ENCODE measurements at regions not wholly inside any gene's neighbourhood (a gene's known extent, or its start where the extent isn't known, plus 50 kb on each side); places are given as distances from the start of the nearest gene placed in this dataset.

DNA sequence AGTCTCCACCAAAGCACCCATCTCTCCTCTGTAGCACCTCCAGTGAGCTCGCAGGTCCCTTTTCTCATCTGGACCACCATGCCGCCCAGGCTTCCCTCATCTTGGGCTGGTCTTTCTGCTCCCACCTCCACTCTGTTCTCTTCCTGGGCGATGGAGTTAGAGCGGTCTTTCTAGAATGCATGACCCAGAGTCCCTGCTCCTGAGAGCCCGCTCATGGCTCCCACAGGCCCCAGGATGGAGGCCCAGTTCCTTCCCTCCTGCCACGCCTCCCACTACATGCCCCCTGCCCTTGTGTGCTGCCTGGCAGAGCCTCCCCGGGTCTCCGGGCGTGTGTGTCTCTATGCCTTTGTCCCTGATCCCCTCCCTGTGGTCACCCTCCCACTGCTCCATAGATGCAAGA lies 100.7 kb upstream of the RTL1 start:
- no peak for DNase-seq

DNA sequence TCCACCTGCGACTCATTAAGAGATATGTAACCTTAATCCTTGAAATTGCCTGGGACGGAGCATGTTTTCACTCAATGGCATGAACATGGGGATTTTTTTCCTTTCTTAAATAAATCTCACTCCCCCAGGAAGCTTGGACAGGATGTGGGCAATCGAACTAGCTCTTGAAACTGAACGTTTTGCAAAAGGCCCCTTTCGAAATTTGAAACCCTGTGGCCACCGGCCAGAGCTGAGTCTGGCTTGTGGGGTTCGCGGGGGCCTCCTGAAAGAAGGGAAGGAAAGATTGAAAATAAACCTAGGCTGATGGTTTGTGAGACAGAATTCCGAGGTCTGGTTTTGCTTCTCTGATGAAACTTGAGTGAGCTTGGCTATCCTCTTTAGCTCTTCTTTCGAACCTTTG lies 101.4 kb upstream of the RTL1 start:
- no peak for DNase-seq

DNA sequence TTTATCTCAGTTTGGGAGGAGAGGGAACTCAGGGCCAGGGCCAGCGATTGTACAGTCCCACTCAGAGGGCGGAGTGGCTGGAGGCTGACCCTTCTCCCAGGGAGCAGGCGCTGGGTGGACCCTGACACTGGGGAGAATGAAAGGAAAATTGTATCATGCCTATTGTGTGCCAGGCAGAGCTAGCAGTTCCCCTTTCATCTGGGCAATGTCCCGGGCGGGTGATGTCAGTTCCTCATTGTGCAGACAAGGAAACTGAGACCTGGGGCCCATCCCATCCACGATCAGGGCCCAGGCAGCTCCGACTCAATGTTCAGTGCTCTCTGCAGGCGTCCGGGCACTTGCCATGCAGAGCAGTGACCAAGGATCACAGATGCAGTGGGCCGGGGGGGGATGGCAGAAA lies 101.9 kb upstream of the RTL1 start:
- no peak for DNase-seq

DNA sequence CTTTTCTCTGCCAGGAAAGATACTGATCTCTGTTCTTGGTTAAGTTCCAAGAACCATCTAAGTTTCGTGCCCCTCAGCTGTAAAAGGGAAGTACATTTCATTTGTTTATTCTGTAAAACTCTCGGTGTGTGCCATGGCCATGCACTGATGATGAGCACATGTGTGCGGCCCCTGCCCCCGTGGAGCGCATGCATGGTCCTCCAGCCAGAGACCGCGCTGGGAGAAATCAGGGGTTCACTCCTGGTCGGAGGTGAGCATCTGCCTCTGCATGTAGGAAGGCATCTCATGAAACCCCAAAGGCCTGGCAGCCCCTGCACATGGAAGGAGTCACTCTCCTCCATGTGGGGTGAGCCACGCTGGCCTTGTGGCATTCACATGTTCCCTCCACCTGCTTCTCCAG lies 102.5 kb upstream of the RTL1 start:
- no peak for DNase-seq

DNA sequence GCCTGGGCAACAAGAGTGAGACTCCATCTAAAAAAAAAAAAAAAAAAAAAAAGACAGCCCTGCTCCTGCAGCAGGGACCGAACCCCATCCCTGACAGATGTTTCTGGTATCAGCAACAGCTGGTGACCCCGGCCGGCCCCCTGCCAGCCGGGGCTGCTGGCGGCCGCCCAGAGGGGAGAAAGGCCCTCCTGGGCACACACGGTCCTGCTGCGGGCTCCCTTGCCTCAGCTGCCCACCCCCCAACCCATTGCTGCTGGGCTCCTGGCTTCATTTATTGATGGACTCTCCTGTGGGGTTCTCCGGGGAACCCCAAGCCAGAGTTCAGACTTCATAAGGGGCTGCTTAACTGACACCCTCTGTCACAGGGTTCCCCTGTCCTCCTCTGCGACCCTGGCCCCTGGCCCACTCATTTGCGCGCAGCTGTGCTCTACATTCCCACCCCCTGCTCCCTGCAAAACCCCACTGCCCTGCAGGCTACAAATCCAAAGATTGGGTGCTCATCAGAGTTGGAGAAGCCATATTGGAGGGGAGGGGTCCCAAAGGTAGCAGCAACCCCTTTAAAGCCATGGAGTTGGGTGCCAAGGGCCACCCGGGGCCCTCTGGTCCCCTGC lies 103.6 kb upstream of the RTL1 start:
- no peak for DNase-seq

DNA sequence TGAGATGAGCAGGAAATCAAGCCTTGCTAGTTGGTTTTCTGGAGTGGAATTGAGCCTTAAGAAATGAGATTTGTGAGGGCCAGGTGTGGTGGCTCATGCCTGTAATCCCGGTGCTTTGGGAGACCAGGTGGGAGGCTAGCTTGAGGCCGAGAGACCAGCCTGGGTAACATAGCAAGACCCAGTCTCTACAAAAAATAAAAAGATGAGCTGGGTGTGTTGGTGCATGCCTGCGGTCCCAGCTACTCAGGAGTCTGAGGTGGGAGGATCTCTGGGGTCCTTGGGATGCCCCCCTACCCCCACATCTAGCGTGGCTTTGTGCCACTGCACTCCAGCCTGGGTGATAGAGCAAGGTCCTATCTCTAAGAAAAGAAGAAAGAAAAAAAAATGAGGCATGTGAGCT lies 104.2 kb upstream of the RTL1 start:
- DNase-seq, result no peak

DNA sequence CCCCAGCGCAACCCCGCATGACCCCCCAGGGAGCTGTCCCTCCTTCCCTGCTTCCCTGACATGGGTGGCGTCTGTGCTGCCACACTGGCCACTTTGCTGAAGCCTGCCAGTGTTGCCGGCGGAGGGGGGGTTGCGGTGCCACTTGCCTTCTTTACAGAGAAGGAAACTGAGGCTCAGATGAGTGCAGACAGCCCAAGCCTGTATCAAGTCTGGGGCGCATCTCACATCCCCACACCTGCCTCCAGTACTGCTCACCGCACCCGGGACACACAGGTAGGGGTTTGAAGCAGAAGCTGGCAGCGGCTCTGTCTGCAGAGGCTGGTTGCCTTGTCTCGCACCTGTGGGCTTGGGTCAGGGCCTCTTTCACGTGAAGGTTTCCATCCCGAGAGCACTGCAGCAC lies 104.7 kb upstream of the RTL1 start:
- DNase-seq, result no peak

DNA sequence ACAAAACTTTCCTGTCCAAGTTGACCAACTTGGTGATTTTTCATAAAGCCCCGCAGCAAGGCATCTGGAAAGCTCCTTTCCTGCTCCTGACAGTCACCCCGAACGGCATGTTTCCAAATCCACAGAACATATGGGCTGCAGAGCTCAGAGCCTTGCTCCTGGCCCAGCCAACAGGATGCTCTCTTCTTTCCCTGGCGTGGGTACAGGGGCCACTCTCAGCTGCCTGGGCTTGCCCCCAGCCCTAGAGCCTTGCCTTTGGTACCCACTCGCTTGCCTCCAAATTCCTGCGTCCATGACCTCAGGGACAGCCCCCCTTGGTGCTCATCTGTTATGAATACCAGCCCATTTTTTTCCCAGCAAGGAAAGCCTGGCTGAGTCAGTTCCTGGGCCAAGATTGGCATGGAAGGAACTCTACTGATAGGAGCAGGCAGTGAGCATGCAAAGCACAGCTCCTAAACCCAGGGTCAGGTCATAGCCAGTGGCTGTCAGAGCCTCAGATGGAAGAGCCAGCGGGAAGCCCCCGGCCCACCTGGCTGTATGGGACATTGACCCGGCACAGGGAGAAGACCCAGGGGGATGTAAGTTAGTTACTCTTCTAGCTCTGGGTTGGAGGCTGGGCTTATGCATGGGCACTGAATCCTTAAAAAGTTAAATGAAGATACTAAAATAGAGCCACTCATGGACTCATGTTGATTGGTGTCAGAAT lies 105.3 kb upstream of the RTL1 start:
- DNase-seq, result no peak

DNA sequence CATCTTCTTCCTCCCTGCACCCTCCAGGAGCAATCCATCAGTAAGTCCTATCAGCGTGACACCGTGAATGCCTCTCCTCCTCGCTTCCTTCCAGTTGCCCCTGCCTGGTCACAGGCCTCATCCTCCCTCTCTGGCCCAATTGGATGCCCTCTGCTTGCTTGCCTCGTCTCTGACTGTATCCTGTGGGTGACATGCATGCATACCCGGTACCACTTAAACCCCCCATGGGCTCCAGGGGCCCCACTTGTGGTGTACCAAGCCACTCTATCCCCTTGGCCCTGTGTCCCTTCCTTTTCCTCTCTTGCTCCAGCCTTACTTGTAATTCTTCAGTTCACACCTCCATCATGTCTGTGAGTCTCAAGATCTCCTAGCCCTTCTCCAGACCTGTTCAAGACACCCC lies 106.0 kb upstream of the RTL1 start:
- DNase-seq, result no peak

DNA sequence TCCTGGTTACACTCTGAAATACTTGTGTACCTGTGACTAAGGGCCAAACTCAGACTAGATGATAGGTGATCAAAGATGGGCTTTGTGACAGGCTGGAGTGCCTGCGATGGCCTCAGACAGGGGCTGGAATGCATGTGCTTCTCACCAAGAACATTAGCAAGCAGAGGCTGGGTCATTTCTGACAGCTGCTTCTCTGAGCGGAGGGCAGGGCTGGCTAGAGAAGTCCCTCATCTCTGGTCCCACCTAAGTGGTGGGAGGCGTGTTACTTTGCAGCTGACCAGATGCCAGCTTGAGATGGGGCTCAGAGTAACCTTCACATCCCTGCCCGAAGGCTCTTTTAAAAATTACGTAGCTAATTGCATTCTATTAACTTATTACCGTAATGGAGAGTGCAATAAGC lies 106.8 kb upstream of the RTL1 start:
- no peak for DNase-seq

DNA sequence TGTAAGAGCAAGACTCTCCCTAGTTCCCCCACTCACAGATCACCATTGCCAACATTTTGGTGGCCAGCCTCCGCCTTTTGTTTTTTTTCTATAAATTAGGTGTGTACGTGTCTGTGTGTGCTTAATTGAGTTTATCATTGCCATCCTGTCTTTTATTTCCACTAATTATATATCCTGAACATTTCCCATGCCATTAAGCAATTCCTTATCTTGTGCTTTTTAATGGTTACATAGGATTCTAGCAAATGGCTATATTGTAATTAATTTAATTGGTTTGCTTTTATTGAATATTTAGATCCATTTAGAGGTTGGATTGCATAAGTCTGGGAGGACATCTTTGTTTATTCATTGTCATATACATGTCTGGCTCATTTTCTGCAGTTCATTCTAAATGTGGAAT lies 107.3 kb upstream of the RTL1 start:
- DNase-seq, result no peak

DNA sequence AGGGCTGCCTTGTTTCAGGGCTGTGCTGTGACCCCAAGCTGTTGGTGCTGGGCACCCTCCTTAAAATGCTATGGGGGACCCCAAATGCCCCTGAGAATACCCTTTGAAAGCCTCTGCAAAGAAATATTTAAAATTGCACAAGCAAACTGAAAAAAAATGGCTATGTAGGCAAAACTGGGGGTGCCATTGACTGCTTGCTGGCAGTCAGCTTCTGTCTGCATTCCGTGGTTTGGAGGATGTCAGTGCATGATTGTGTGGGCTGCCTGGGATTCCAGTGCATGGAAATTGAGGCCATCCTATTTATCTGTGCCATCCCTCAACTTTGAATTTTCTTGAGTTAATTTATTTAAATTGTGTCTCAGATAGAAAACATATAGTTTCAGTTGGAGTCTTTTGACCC lies 113.7 kb upstream of the RTL1 start:
- DNase-seq, result peak; percentile 18

DNA sequence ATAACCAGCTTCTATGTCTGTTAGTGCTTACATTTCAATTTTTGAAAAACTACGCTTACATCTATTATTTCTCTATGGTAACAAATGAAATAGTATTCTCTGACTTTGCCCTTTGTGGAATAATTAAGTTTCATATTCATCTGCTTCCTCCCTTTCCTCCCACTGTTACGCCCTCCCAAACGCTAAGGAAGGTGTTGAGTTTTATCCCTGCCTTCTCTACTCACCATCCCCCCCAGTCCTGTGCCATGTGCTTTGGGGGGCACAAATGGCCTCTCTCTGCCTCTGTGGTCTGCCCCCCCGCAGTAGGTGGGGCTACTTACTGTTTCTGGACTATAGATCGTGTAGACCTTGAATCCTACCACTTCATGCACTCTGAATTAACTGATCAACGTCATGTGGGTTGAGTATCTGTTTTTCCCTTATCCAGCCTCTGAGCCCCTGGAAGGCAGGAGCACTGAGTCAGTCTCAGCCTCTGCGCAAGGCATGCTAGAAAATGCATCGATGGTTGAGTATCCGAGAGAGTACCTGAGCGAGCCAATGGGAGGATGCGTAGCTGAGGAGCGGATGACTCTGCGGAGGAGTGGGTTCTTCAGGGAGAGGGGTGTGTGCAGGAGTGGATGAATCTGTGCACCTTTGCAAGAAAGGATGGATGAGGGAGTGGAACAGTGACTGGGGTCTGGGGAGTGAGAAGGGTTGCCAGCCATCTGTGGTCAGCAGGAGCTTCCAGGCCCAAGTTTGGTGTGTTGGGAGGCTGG lies 114.5 kb upstream of the RTL1 start:
- no peak for DNase-seq

DNA sequence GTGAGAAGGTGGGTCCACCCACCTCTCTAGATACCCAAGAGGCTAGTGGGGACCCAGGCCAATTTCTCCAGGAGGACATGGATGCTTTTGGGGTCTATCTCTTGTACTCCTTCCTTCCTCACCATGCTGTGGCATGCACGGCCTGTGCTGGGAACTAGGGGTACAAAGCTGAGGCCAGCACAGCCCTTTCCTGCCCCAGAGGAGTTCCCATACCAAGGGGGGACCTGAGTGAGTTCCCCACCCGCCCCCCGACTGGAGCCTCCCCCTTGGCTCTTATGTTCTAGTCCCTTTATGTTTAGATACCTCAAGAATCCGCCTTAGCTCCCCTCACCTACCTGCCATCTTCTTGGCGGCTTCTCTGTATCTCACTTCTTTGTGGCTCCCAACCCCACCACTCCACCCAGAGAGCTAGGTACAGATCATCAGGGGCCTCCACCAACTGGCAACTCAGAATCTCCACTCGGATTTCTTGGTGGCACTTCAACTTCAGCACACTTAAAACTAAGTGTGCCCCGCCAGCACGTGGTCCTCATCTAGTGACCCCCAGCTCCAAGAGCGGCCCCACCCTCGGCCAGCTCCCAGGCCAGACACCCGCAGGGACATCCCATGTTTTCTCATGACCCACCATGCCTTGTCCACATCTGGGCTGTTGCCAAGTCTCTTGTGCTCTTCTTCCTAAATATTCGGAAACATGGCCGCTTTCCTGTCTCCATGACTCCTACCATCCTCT lies 115.2 kb upstream of the RTL1 start:
- DNase-seq, result no peak

DNA sequence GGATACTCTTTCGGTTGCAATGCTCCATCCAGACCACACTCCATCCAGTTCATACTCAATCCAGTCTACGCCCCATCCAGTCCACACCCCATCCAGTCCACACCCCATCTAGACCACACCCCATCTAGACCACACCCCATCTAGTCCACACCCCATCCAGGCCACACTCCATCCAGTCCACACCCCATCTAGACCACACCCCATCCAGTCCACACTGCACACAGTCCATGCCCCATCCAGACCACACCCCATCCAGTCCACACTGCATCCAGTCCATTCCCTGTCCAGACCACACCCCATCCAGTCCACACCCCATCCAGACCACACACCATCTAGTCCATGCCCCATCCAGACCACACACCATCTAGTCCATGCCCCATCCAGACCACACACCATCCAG lies 116.0 kb upstream of the RTL1 start:
- DNase-seq, result no peak

DNA sequence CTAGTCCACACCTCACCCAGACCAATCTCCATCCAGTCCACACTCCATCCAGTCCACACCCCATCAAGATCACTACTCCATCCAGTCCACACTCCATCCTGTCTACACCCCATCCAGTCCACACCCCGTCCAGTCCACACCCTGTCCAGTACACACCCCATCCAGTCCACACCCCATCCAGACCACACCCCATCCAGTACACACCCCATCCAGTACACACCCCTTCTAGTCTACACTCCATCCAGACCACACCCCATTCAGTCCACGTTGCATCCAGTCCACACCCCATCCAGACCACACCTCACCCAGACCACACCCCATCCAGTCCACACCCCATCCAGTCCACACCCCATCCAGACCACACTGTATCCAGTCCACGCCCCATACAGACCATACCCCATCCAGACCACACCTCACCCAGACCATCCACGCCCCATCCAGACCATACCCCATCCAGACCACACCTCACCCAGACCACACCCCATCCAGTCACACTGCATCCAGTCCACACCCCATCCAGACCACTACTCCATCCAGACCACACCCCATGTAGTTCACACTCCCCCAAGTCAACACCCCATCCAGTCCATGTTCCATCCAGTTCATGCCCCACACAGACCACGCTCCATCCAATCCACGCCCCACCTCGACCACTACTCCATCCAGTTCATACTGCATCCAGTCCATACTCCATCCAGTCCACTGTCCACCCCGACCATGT lies 116.6 kb upstream of the RTL1 start:
- DNase-seq, result no peak

DNA sequence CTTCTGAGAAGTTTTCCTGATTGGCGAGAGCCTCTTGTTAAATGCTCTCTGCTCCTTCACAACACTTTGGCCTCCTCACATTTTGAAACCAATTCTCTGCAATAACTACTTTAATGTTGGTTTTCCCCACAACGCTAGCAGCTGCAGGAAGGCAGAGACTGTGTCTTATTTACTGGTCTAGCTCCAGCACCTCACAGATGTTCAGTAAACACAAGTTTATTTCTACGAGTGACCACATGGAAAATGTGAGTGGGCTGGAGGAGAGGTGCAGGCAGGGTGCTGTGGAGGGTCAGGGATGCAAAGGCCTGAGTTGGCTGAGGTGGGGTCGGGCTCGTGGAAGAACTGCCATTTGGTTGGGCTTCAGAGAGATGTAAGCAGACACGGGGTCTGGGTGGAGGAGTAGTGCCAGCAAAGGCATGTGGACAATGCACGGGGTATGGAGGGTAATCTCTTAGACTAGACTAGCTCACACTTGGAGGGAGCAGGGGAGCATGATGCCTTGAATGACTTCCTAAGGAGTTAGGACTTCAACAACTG lies 117.4 kb upstream of the RTL1 start:
- no peak for DNase-seq

DNA sequence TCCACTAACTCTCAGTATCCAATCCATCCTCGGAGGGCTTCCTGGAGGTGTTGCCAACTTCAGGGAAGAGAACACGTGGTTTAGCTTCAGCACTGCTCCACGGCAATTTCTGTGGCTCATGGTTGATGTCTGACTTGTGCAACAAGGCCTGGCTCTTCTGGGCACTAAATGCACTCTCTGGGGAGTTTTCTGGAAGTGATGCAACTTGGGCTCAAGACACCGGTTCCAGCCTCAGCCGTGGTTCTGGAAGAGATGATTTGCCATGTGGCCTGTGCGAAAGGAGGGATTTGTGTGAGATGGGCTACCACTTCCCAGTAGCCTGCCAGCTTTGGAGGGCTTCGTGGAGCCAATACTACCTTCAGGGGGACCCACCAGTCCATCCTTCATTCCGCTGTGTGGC lies 118.6 kb upstream of the RTL1 start:
- DNase-seq, result no peak

DNA sequence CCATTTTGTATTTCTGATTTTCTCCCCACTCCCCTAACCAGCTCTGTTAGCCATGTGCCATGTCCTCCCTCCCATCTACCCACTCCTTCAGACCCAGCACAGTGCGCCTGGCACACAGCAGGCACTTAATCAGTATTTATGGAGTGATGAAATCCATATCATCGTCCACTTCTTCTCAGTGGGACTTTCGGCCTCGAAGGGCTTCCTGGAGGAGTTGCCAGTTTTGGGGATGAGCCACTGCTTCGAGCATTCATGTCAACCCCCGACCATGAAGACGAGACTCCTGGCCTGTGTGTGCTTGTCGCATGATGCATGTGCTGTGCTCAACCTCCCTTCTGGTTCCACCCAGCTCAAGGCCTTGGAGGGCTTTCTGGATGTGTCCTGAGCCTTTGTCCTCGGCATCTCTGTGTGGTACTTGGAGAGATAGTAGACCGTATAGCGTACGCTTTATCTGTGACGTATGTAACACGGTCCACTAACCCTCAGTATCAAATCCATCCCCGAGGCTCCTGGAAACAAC lies 119.5 kb upstream of the RTL1 start:
- DNase-seq, result no peak

DNA sequence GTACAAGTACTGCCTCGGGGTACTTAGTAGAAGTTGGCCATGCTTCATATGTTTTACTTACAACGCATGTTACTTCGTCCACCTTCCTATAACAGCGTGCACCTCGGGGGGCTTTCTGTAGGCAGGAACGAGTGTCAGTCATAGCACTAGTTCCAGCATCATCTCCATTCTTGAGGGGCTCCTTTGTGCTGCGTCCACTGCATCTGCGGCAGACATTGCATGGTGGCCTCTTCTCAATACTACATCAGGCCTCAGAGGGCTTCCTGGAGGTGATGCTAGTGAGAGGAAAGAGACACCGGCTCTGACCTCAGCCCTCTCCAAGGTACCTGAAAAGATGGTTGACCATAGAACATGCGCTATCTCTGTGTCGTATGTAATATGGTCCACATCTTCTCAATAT lies 121.2 kb upstream of the RTL1 start:
- no peak for DNase-seq

DNA sequence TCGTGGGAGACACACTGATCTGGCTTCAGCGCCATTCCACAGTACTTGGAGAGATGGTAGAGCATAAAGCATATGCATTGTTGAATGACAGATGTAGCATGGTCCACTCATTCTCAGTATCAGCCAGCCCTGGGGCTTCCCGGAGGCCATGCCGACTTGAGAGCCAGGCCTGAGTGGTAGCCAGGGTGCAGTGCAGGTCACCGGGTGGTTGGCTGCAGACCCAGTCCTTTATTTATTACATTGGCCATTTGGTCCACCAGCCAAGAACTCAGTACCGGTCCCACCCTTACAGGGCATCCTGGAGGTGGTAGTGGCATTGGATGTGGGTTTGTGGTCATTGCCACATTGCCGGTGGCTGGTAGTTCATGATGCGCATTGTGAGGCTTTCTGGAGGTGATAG lies 121.6 kb upstream of the RTL1 start:
- DNase-seq, result no peak

DNA sequence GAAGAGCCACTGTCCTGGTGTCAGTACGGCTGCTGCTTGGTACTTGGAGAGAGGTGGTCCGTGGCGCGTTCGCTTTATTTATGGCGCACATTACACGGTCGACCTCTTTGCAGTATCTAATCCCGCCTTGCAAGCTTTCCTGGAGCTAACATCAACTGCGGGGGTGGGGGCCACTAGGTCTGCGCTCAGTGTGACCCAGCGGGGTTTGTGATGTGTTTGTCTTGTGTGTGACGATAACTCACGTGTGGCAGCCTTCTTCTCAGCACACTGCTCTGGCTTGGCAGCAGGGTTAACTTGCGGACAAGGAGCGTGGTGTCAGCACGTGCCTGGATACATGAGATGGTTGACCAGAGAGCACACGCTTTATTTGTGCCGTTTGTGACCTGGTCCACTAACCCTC lies 122.2 kb upstream of the RTL1 start:
- no peak for DNase-seq

DNA sequence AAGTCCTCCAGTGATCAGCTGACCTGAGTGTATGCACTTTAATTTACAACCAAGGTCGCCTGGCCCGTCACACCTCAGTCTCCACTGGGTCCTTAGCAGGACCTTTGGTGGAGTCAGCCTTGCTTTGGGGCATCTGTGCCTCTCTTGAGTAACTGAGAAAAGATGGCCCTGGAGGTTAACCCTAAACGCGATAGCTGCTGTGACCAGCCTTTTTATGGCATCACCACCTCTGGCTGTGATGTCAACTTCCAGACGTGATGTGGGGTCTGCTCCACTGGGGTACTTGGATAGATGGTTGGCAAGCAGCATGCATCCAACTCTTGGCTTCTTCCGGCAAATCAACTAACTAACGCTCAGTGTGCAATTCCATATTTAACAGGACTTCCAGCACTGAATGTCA lies 122.8 kb upstream of the RTL1 start:
- no peak for DNase-seq
